LoVo (cell line): ENCODE measurements at regions not wholly inside any gene's neighbourhood (a gene's known extent, or its start where the extent isn't known, plus 50 kb on each side); places are given as distances from the start of the nearest gene placed in this dataset.
"Not testable (repeated sequence)": the region's sequence is repeated elsewhere in the genome, so short reads cannot be mapped to it uniquely, and the experiment has no call there.

ENCODE experiments used
- DNase-seq: peaks from one replicate; pipeline ENCODE4 v3.0.0-alpha.2; 2016; ENCODE audit warnings: low spot score

- no peak for DNase-seq
Measured at GRCh38 chr12:4156317-4156716, 117.2 kb upstream of the CCND2 start.

GRCh38 chr12:4154672-4155225, 118.8 kb upstream of the CCND2 start:
- no peak for DNase-seq

- no peak for DNase-seq
Measured at GRCh38 chr12:4153343-4153892, 120.1 kb upstream of the CCND2 start.

- DNase-seq, result no peak
Measured at GRCh38 chr12:4152145-4152795, 121.3 kb upstream of the CCND2 start.

GRCh38 chr12:4151362-4152121, 122.0 kb upstream of the CCND2 start:
- DNase-seq, result no peak

- DNase-seq, result not testable (repeated sequence)
Measured at GRCh38 chr12:4150355-4150754, 123.2 kb upstream of the CCND2 start.

GRCh38 chr12:4148418-4149056, 125.0 kb upstream of the CCND2 start:
- DNase-seq, result no peak

- DNase-seq, result no peak
Measured at GRCh38 chr12:4147031-4147481, 126.5 kb upstream of the CCND2 start.

- no peak for DNase-seq
Measured at GRCh38 chr12:4145990-4146859, 127.3 kb upstream of the CCND2 start.

- no peak for DNase-seq
Measured at GRCh38 chr12:4144676-4145075, 128.9 kb upstream of the CCND2 start.

GRCh38 chr12:4143896-4144295, 129.7 kb upstream of the CCND2 start:
- no peak for DNase-seq

GRCh38 chr12:4141348-4142270, 132.0 kb upstream of the CCND2 start:
- no peak for DNase-seq

- no peak for DNase-seq
Measured at GRCh38 chr12:4140581-4141301, 132.8 kb upstream of the CCND2 start.

GRCh38 chr12:4139191-4139590, 134.4 kb upstream of the CCND2 start:
- DNase-seq, result no peak

- not testable (repeated sequence) for DNase-seq
Measured at GRCh38 chr12:4138532-4138931, 135.0 kb upstream of the CCND2 start.

GRCh38 chr12:4138051-4138450, 135.5 kb upstream of the CCND2 start:
- DNase-seq, result no peak

- no peak for DNase-seq
Measured at GRCh38 chr12:4137441-4137840, 136.1 kb upstream of the CCND2 start.

- DNase-seq, result no peak
Measured at GRCh38 chr12:4137015-4137414, 136.5 kb upstream of the CCND2 start.

GRCh38 chr12:4135919-4136605, 137.5 kb upstream of the CCND2 start:
- no peak for DNase-seq
